ENCODE measurements at regions not wholly inside any gene's neighbourhood (a gene's known extent, or its start where the extent isn't known, plus 50 kb on each side); places are given as distances from the start of the nearest gene placed in this dataset.
"Not testable (repeated sequence)": the region's sequence is repeated elsewhere in the genome, so short reads cannot be mapped to it uniquely, and the experiment has no call there.

- Histone ChIP-seq H4K20me1 (ENCODE audit: insufficient read depth, low read length, poor library complexity, severe bottlenecking) (no peaks in the 10 kb centered on the region), H3K4me1 (ENCODE audit: insufficient read depth, low read length, poor library complexity, severe bottlenecking) (no peaks in the 10 kb centered on the region), H2AFZ (ENCODE audit: low read length) (no peak overlapping the region), H3K36me3 (ENCODE audit: insufficient read depth, low read length) (no peaks in the 10 kb centered on the region), H3F3A (ENCODE audit: low read depth) (no peaks in the 10 kb centered on the region), H3K27me3 (ENCODE audit: insufficient read depth, low read length, poor library complexity, severe bottlenecking) (no peaks in the 10 kb centered on the region), H3K9me2 (replicated peaks; ENCODE audit: low read depth, low read length) (no peaks in the 10 kb centered on the region), H3K9me3 (ENCODE audit: insufficient read depth, low read depth, low read length) (no peaks in the 10 kb centered on the region), H3K4me2 (ENCODE audit: low read depth, low read length, poor library complexity, severe bottlenecking) (no peak overlapping the region), H3K9ac (ENCODE audit: low read depth, low read length, poor library complexity, severe bottlenecking) (no peak overlapping the region), H3K79me2 (ENCODE audit: insufficient read depth, low read length) (no peaks in the 10 kb centered on the region), H3K4me3 (ENCODE audit: low read length, poor library complexity, severe bottlenecking) (no peak overlapping the region)
- no peak for TF ChIP-seq EZH2phosphoT487 (IDR thresholded peaks at IDR 0.05; ENCODE audit: borderline replicate concordance)
- no peak for TF ChIP-seq CTCF (conservative IDR thresholded peaks at IDR 0.05; ENCODE audit: low read length)
These were observed 101.7 kb upstream of the DNAJC1 start for GRCh38 chr10:22105270-22105669.

GRCh38 chr10:22103701-22104470 lies 100.4 kb upstream of the DNAJC1 start:
- Histone ChIP-seq H3F3A (ENCODE audit: low read depth) (no peaks in the 10 kb centered on the region), H3K9ac (ENCODE audit: low read depth, low read length, poor library complexity, severe bottlenecking) (no peak overlapping the region), H3K4me2 (ENCODE audit: low read depth, low read length, poor library complexity, severe bottlenecking) (no peak overlapping the region), H3K27me3 (ENCODE audit: insufficient read depth, low read length, poor library complexity, severe bottlenecking) (no peaks in the 10 kb centered on the region), H3K9me2 (replicated peaks; ENCODE audit: low read depth, low read length) (no peaks in the 10 kb centered on the region), H2AFZ (ENCODE audit: low read length) (no peak overlapping the region), H3K4me1 (ENCODE audit: insufficient read depth, low read length, poor library complexity, severe bottlenecking) (no peaks in the 10 kb centered on the region), H3K9me3 (ENCODE audit: insufficient read depth, low read depth, low read length) (no peaks in the 10 kb centered on the region), H4K20me1 (ENCODE audit: insufficient read depth, low read length, poor library complexity, severe bottlenecking) (no peaks in the 10 kb centered on the region), H3K4me3 (ENCODE audit: low read length, poor library complexity, severe bottlenecking) (no peak overlapping the region), H3K79me2 (ENCODE audit: insufficient read depth, low read length) (no peaks in the 10 kb centered on the region), H3K36me3 (ENCODE audit: insufficient read depth, low read length) (no peaks in the 10 kb centered on the region)
- peak; percentile 74 for TF ChIP-seq CTCF (conservative IDR thresholded peaks at IDR 0.05; ENCODE audit: low read length)
- no peak for TF ChIP-seq EZH2phosphoT487 (IDR thresholded peaks at IDR 0.05; ENCODE audit: borderline replicate concordance)

GRCh38 chr10:22097696-22098095 lies 94.2 kb upstream of the DNAJC1 start:
- no peaks in the 10 kb centered on the region for H3K36me3 ChIP-seq (ENCODE audit: insufficient read depth, low read length)

GRCh38 chr10:22091260-22091659 lies 87.7 kb upstream of the DNAJC1 start:
- H3K79me2 ChIP-seq (ENCODE audit: insufficient read depth, low read length); H3K4me2 ChIP-seq (ENCODE audit: low read depth, low read length, poor library complexity, severe bottlenecking); H3K27me3 ChIP-seq (ENCODE audit: insufficient read depth, low read length, poor library complexity, severe bottlenecking); H3F3A ChIP-seq (ENCODE audit: low read depth); H3K9ac ChIP-seq (ENCODE audit: low read depth, low read length, poor library complexity, severe bottlenecking); H3K4me3 ChIP-seq (ENCODE audit: low read length, poor library complexity, severe bottlenecking); H3K4me1 ChIP-seq (ENCODE audit: insufficient read depth, low read length, poor library complexity, severe bottlenecking); H3K36me3 ChIP-seq (ENCODE audit: insufficient read depth, low read length); H3K9me2 ChIP-seq (replicated peaks; ENCODE audit: low read depth, low read length); H4K20me1 ChIP-seq (ENCODE audit: insufficient read depth, low read length, poor library complexity, severe bottlenecking); H2AFZ ChIP-seq (ENCODE audit: low read length); H3K9me3 ChIP-seq (ENCODE audit: insufficient read depth, low read depth, low read length): not testable (repeated sequence)

More at GRCh38 chr10:22097696-22098095, 94.2 kb upstream of the DNAJC1 start:
- Histone ChIP-seq H3F3A (ENCODE audit: low read depth) (no peaks in the 10 kb centered on the region), H3K27me3 (ENCODE audit: insufficient read depth, low read length, poor library complexity, severe bottlenecking) (no peaks in the 10 kb centered on the region), H4K20me1 (ENCODE audit: insufficient read depth, low read length, poor library complexity, severe bottlenecking) (no peaks in the 10 kb centered on the region), H3K4me1 (ENCODE audit: insufficient read depth, low read length, poor library complexity, severe bottlenecking) (peaks cover 3% of the 10 kb centered on the region), H2AFZ (ENCODE audit: low read length) (no peak overlapping the region), H3K79me2 (ENCODE audit: insufficient read depth, low read length) (no peaks in the 10 kb centered on the region), H3K9me3 (ENCODE audit: insufficient read depth, low read depth, low read length) (no peaks in the 10 kb centered on the region), H3K4me3 (ENCODE audit: low read length, poor library complexity, severe bottlenecking) (no peak overlapping the region), H3K9me2 (replicated peaks; ENCODE audit: low read depth, low read length) (no peaks in the 10 kb centered on the region), H3K9ac (ENCODE audit: low read depth, low read length, poor library complexity, severe bottlenecking) (no peak overlapping the region), H3K4me2 (ENCODE audit: low read depth, low read length, poor library complexity, severe bottlenecking) (no peak overlapping the region)
- TF ChIP-seq CTCF (conservative IDR thresholded peaks at IDR 0.05; ENCODE audit: low read length) (no peak), EZH2phosphoT487 (IDR thresholded peaks at IDR 0.05; ENCODE audit: borderline replicate concordance) (no peak)
